ENCODE measurements at regions not wholly inside any gene's neighbourhood (a gene's known extent, or its start where the extent isn't known, plus 50 kb on each side); places are given as distances from the start of the nearest gene placed in this dataset.

DNA sequence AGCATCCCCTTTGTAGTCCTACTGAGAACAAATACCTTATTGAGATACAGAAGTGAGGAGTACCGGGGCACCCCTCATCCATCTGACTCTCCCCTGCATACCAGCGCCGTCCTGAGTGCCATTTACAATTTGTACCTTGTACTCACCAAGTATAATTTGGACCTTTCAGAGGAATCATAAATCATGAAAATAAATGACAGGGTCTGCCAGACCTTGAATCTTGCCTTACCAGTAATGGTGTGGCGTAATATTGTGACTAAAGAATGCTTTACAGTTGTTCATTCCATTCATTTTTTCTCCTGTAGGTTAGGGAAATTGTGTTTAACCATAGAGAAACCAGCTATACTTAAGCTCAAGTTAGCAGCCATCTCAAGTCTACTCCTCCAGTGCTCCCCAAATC, 243.7 kb upstream of the RGS6 start:
- no peak for DNase-seq (ENCODE audit: extremely low read depth in 1 of 2, low read depth in 1 of 2)

DNA sequence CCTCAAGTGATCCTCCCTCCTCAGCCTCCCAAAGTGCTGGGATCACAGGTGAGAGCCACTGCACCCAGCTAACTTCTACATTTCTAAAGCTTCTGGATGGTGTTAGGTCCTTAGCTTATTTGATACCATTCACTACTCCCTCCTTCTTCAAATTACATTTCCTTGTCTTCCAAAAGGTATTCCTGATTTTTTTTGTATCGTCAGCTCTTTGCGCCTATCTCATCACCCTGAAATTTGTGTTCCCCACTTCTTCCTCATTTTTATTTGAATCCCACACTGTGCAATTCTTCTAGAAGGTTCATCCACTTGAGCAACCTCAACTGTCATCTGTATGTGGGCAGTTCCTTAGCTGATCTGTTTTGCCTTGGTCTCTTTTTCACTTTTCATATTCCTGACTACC, 241.8 kb upstream of the RGS6 start:
- DNase-seq (ENCODE audit: extremely low read depth in 1 of 2, low read depth in 1 of 2): no peak

DNA sequence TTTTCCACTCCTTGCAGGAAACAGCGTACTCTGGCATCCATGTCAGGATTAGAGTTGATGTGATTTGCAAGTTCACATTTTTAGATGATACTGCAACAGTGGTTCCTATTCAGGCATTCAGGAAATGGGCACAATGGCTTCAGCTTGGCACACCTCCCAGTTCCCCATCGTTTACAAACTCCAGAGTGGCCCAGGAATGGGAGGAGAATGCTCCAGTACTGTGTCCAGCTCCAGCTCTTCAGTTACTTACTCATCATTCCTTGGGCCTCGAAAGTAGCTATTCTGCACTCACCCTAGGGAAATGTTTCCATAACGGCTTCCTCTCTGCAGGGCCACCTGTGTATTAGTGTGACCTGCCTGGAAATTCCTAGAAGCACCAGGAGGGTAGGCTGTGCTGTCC, 239.7 kb upstream of the RGS6 start:
- DNase-seq (ENCODE audit: extremely low read depth in 1 of 2, low read depth in 1 of 2): no peak

DNA sequence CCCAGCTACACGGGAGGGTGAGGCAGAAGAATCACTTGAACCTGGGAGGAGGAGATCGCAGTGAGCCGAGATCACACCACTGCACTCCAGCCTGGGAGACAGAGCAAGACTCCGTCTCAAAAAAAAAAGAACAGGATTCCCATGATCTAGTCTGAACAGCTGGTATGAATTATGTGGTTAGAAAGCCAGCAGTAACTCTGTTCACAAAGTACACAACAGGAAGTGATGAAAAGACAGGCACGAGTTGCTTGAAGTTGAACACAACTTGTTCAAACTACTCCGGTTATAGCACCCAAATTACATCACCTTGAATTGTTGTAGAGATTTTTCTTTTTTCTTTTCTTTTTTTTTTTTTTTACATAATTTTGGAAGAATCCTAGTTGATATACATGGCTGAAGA, 238.8 kb upstream of the RGS6 start:
- DNase-seq (ENCODE audit: extremely low read depth in 1 of 2, low read depth in 1 of 2): no peak

DNA sequence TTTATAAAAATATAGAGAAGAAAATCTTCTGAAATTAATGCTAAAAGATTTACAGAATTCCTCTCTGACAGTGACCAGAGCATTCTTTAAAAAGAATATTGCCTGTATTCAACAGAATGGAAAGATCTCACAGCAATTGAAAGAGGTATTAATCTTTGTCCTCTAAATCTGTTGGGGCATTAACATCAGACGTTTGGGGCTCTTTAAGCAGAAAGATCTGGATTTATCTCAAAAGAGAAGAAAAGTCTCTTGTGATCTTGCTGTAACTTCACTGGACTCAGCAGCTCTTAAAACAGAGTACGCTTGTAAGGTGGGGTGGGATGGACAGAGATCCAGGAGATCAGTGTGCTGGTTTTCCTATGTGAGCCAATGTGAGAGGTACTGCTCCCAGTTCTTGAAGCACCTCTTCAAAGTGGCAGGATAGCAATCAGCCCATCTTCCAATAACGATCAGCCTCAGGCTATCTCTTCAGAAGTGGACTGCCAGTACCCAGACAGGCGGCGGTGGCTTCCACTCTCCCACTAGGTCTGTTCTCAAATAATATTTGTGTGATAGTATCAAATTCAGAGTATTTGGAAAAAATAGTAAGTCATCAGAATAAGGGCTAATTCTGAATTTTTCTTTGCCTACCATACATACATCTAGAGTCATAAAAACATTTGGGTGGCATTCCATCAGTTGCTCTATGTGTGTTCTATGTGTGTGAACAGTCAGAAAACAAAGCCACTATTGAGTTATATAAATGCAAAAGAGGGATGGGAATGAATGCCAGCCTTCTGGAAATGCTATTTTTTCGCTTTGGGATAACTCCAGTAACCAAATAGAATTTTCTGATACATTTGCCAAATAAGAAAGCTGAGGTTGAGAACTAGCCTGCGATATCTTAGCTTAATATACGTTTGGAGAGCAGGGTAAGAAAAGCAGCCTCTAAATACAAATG, 237.4 kb upstream of the RGS6 start:
- no peak for DNase-seq (ENCODE audit: extremely low read depth in 1 of 2, low read depth in 1 of 2)

DNA sequence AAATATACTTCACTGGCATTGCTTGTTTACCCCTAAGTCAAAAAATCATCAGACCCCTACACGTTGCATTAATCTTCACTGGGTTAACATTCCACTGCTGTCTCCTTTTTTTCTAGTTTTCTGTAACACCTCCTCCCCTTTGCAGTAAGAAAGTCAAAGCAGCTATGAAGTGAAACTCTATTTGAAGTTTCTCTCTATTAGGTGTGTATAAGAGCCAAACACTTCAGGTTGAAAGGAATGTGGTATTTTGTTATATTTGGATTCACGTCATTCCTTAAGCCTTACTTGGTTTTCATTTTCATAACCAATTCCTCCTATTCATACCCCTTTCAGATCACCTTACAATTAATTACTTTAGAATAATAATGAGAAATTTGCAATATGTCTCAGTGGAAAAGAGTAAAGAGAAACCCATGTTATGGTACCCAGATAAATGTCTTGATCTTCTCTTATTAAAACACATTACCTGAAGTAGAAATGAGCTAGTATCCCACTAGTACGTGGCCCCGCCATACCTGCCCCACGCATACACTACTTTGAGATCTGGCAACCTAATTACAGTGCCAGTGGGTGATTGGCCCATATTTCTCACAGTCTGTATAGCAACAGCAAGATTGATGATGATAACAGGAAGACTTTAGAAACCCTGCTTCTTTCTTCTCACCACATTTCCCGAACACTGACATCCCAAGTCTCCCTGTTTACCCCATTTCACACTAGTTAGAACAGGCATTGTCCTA, 236.4 kb upstream of the RGS6 start:
- DNase-seq (ENCODE audit: extremely low read depth in 1 of 2, low read depth in 1 of 2): no peak

DNA sequence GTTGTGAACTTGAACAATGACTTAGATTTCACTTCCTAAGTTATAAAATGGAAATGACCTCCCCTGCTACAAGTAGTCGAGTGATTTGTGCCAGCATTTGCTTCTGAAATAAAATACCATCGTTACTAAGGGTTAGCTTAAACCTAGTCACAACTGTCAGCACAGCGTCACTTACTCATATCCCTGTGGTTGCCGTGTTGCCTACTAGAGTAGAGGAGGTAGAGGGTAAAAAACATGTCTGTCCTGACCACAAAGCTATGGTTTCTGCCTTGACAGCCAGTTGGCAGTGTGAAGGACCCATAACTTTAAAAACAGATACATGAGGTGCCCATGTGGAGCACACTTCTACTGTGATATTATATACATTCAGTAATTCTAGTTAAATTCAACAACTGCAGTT, 234.2 kb upstream of the RGS6 start:
- no peak for DNase-seq (ENCODE audit: extremely low read depth in 1 of 2, low read depth in 1 of 2)

DNA sequence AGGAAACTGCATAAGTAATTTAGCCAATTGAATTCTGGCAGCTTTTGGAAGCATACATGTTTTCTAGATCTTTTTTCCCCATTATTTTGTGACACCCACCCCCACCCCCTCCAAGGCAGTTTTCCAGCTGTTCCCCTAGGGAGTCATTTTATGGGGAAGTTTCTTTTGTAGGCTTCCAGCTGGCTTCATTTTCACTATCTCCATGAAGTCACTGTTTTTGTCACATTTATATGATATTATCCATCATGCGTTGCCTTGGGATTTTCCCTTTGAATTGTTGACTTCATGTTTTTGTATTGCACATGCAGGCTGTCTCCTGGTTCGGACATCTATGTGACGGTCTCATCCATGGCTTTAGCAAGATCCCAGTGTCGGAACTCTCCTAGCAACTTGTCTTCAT, 233.6 kb upstream of the RGS6 start:
- no peak for DNase-seq (ENCODE audit: extremely low read depth in 1 of 2, low read depth in 1 of 2)

DNA sequence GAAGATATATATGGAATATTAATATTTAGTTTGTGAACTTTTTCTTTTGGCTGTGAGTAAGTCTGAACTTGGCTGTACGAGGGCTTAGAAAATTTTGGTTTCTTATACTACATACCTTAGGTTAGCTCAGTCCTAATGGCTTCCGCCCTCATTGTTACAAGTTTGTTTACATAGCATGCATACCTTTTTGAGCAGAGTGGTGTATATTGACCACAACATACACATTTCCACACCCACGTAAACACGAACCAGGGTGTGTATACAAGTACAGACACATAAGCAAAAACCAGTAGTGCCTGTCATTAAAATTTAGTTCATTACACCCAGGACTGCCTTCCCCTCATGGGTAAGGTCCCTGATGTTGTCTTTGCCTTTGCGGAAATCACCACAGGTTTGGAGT, 230.2 kb upstream of the RGS6 start:
- no peak for DNase-seq (ENCODE audit: extremely low read depth in 1 of 2, low read depth in 1 of 2)

DNA sequence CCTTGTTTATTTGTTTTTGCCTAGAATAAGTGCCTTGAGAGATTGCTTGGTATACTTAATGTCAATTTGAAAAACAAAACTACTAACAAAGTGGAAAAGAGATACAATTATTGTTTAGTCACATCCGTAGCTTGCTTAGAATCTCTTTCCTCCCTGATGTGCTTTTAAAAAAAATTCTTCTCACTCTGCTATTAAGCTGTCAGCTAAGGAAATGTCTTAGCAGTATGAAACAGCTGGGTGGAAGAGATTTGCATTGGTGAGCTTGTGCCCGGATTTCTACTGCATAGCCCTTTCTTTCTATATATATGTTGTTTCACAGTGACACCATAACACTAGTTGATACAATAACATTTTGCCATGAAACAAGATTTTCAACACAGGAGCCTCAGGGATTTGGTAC, 229.4 kb upstream of the RGS6 start:
- no peak for DNase-seq (ENCODE audit: extremely low read depth in 1 of 2, low read depth in 1 of 2)

DNA sequence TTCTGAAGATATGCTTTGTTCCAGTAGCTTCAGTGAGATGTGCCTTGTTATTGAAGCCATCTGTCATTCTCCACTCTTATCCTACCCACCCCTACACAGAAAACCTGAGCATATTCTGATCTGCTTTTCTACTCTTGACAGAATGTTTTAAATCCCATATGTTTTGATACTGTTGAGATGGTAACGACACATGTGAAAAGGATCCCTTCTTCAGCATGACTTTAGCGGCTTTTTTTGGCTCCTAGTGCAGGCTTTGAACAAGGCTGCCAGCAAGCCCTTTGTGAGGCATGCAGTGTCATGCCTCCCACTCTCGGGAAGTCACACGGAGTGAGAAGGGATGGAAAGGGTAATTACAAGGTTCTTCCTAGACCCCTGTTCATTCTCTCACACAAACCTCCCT, 228.8 kb upstream of the RGS6 start:
- DNase-seq (ENCODE audit: extremely low read depth in 1 of 2, low read depth in 1 of 2): no peak

DNA sequence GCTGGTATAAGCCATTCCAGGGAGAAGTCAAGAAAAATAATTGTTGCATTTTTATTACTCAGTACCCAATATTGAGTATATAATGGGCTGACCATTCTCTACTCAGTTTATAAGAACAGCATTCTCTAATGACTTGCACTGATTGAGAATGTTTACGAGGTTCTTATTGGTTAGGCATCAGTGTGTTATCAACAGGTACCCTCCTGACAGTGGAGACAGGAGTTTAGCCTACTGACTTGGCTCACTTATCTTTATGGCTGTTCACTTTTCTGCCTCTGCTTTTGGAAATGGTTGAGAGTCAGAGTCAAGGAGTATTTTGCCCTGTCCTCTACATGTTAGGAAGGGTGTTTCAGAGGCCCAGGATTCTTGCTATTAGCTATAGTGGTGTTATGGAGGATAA, 228.0 kb upstream of the RGS6 start:
- no peak for DNase-seq (ENCODE audit: extremely low read depth in 1 of 2, low read depth in 1 of 2)

DNA sequence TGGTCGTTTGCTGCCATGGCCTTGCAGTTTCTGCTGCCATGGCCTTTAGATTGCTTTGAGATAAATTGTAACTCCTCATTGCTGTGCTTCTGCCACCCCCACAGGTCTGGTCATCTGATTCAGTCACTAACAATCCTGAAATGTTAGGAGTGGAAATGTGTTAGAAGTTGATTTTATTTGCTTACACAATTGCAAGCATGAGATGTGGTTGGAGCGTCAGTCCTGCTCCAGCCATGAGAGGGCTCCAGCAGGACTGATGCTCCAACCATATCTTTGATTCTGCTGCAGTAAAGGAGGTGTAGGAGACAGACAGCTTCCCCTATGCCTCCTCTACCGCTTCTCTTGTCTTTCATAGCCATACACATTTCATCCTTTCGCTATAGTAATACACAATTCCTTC, 226.8 kb upstream of the RGS6 start:
- DNase-seq (ENCODE audit: extremely low read depth in 1 of 2, low read depth in 1 of 2): no peak

DNA sequence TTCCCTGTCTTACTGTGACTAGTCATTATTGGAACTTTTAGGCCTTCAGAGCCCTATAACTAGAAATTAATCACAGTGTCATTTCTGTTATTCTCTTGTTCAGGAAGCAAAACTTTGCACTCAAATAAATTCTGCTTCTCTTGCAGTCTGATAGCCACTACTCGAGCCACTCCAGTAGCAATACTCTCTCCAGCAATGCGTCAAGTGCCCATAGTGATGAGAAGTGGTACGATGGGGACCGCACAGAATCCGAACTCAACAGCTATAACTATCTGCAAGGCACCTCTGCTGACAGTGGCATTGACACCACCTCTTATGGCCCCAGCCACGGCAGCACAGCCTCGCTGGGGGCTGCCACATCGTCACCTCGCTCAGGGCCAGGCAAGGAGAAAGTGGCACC, 223.2 kb upstream of the RGS6 start:
- no peak for DNase-seq (ENCODE audit: extremely low read depth in 1 of 2, low read depth in 1 of 2)

DNA sequence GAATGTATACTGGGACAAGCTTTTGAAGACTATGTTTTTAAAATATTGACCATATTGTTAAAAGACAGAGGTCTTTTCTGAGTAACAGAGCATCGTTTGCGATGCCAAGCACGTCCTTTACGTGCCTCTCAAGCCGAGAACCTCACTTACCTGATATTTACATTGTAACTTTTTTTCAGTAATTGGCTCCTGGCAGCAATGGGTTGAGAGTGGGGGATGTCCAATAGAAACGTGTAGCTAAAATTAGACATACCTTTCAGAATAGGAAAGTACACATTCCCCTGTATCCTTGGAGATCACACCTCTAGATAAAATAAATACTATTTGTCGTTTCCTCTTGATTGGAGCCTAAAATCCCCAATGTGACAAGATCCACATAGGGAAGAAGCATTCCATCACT, 222.2 kb upstream of the RGS6 start:
- no peak for DNase-seq (ENCODE audit: extremely low read depth in 1 of 2, low read depth in 1 of 2)

DNA sequence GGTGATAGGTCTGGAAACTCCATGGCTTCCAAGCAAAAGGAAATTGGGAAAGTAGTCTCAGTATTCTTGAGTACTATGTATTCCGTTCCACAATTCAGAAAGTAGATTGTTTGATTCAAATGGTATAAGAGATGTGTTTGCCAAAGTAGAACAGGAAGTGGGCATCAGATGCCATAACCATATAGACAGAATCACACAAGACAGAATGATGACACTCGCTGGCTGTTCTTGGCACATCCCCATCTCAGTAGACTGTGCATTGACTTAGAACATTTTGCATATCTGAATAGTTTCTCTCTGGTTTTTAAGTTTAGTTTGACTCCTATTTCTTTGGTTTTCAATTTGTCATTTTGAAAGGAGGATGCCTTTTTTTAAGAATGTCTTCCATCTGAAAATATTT, 221.1 kb upstream of the RGS6 start:
- DNase-seq (ENCODE audit: extremely low read depth in 1 of 2, low read depth in 1 of 2): no peak

DNA sequence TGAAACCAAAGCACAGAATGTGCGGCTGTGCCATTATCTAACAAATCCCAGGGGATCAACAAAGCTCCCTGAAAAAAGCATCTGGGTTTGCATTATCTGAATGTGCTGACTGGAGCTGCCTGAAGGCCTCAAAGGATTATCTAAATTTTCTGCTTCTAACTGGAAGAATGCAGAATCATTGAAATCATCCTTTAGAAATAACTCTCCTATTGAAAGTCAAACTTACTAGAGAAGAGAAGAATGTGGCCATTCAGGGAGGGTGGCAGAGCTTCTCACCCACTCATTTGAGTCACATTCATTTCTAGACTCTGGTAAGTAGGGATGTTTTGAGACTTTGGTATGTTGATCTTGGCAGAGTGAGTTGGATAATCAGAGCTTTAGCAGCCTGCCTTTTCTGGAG, 220.6 kb upstream of the RGS6 start:
- DNase-seq (ENCODE audit: extremely low read depth in 1 of 2, low read depth in 1 of 2): no peak

DNA sequence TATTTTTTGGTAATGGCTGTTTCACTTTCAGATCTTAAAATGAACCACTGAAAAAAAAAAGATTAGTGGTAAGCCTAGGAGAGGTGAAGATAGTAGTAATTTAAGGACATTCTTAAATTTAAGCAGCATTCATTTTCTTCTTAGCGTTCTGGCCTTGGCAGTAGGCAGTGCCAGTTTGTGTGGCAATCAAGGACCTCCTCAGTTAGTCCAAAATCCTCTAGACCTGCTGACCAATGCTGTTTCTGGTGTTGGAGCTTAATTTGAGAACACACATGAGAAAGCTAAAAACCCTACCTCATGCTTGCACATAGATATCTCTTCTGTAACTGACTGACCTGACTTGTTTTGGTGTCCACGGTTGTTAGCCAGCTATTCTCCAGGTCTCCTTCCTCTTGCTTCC, 219.8 kb upstream of the RGS6 start:
- no peak for DNase-seq (ENCODE audit: extremely low read depth in 1 of 2, low read depth in 1 of 2)

DNA sequence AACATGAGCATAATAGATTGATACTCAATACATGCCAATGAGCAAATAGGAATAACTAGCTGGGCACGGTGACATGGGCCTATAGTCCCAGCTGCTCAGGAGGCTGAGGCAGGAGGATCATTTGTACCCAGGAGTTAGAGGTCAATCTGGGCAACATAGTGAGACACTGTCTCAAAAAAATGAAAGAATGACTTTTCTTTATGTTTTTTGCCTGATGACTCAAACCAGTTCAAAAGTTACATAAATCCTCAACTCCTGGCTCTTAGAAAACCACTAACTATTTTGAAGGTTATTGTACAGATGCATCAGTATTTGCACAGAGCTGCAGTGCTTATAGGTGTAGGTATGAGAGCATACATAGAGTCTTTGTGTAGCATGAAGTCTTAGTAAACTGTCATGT, 219.2 kb upstream of the RGS6 start:
- no peak for DNase-seq (ENCODE audit: extremely low read depth in 1 of 2, low read depth in 1 of 2)

DNA sequence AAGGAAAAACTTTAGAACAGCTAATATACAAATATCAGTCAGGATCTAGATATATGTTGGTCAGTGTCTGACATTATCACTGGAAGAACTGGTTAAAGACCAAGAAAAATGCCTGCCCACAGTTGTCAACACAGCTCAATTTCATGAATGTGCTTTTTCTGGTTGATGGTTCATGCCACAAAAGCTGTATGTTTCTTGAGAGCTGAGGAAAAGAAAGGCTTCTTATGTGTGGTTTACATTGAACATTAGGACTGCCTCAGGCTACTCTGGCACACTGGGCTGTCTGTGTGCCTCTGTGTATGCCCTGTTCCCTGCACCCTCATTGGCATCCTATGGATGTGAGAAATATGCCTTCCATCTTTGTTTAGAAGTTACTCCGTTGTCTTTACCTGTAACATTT, 218.8 kb upstream of the RGS6 start:
- DNase-seq (ENCODE audit: extremely low read depth in 1 of 2, low read depth in 1 of 2): no peak

DNA sequence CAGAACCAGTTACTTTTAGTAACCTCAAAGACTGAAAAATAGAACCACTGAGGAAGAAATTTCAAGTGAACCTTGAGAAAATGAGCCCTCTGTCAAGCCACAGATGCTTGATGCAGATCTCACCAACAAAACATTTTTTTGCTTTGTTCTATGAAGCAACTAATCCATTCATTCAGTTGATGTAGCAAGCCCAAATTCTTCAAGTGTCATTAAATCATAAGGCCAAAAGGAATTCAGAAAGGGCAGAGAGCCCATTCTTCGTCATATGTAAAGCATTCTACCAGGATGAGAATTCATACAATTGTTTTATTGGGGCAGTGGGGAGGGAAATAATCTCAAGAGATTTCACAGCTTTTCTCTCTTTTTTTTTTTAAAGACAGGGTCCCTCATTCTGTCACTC, 218.0 kb upstream of the RGS6 start:
- no peak for DNase-seq (ENCODE audit: extremely low read depth in 1 of 2, low read depth in 1 of 2)

DNA sequence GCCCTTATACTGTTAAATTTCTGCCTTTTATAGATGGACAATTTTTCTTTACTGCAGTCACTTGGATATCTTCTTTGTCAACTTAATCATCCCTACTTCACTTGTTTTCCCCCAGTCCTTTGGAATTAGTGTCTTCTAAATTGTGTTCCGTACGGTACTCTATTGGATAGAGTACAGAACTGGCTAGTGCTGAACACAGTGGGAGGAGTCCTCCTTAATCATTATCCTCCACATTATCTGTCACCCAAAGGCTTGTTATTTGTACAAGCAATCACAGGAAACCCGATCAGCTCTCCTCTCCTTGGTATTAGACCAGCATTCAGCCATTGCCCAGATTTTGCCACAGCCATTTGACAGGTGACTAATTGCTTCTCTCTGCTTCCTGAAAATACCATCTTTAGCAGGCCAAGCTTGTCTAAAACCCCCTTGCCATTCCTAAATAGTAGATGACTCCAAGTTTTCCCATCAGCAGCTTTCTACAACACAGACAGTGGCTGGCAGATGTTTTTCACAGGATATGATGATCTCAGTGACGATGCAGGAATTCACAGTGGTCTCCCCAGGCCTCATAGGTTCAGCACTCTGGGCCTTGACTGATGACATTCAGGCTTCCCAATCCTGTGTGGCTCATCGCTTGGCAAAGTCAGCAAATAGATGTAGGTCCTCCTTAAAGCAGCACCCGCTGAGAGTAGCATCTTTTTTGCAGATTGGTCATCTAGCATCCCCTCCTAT, 216.0 kb upstream of the RGS6 start:
- DNase-seq (ENCODE audit: extremely low read depth in 1 of 2, low read depth in 1 of 2): no peak
